ENCODE measurements at regions not wholly inside any gene's neighbourhood (a gene's known extent, or its start where the extent isn't known, plus 50 kb on each side); places are given as distances from the start of the nearest gene placed in this dataset.

- Mint-ChIP-seq H3K36me3 (ENCODE audit: low read depth) (peaks cover 5% of the 10 kb centered on the region), H3K27me3 (ENCODE audit: low read depth) (no peaks in the 10 kb centered on the region), H3K4me3 (ENCODE audit: unreplicated experiment) (no peak overlapping the region), H3K4me1 (ENCODE audit: low read depth) (no peaks in the 10 kb centered on the region), H3K9me3 (ENCODE audit: low read depth) (peaks cover 12% of the 10 kb centered on the region), H3K27ac (ENCODE audit: unreplicated experiment) (no peak overlapping the region)
- no peak for DNase-seq (ENCODE audit: low spot score)
- no peak for TF ChIP-seq CTCF (IDR thresholded peaks at IDR 0.05)
These were observed 195.1 kb upstream of the KLF6 start for GRCh38 chr10:3980144-3980543.

- Mint-ChIP-seq H3K36me3 (ENCODE audit: low read depth) (peaks cover 3% of the 10 kb centered on the region), H3K4me1 (ENCODE audit: low read depth) (no peaks in the 10 kb centered on the region), H3K27ac (ENCODE audit: unreplicated experiment) (no peak overlapping the region), H3K27me3 (ENCODE audit: low read depth) (no peaks in the 10 kb centered on the region), H3K9me3 (ENCODE audit: low read depth) (peaks cover 9% of the 10 kb centered on the region), H3K4me3 (ENCODE audit: unreplicated experiment) (no peak overlapping the region)
- no peak for DNase-seq (ENCODE audit: low spot score)
- no peak for TF ChIP-seq CTCF (IDR thresholded peaks at IDR 0.05)
These were observed 193.8 kb upstream of the KLF6 start for GRCh38 chr10:3978761-3979160.

- no peak overlapping the region for H3K27ac Mint-ChIP-seq (ENCODE audit: unreplicated experiment)
- H3K4me1 Mint-ChIP-seq (ENCODE audit: low read depth): no peaks in the 10 kb centered on the region
- no peaks in the 10 kb centered on the region for H3K27me3 Mint-ChIP-seq (ENCODE audit: low read depth)
- peaks cover 8% of the 10 kb centered on the region for H3K9me3 Mint-ChIP-seq (ENCODE audit: low read depth)
- no peak overlapping the region for H3K4me3 Mint-ChIP-seq (ENCODE audit: unreplicated experiment)
- H3K36me3 Mint-ChIP-seq (ENCODE audit: low read depth): peaks cover 3% of the 10 kb centered on the region
- no peak for DNase-seq (ENCODE audit: low spot score)
- no peak for TF ChIP-seq CTCF (IDR thresholded peaks at IDR 0.05)
These were observed 193.2 kb upstream of the KLF6 start for GRCh38 chr10:3978174-3978573.

- Mint-ChIP-seq H3K27me3 (ENCODE audit: low read depth) (no peaks in the 10 kb centered on the region), H3K4me1 (ENCODE audit: low read depth) (peaks cover 4% of the 10 kb centered on the region), H3K36me3 (ENCODE audit: low read depth) (peaks cover 2% of the 10 kb centered on the region), H3K4me3 (ENCODE audit: unreplicated experiment) (no peak overlapping the region), H3K27ac (ENCODE audit: unreplicated experiment) (no peak overlapping the region), H3K9me3 (ENCODE audit: low read depth) (peaks cover 4% of the 10 kb centered on the region)
- TF ChIP-seq CTCF (IDR thresholded peaks at IDR 0.05): no peak
- DNase-seq (ENCODE audit: low spot score): no peak
These were observed 192.8 kb upstream of the KLF6 start for GRCh38 chr10:3977761-3978160.

GRCh38 chr10:3976718-3977117, 191.7 kb upstream of the KLF6 start:
- no peak for DNase-seq (ENCODE audit: low spot score)
- Mint-ChIP-seq H3K4me3 (ENCODE audit: unreplicated experiment) (no peak overlapping the region), H3K27ac (ENCODE audit: unreplicated experiment) (no peak overlapping the region), H3K36me3 (ENCODE audit: low read depth) (no peaks in the 10 kb centered on the region), H3K4me1 (ENCODE audit: low read depth) (peaks cover 8% of the 10 kb centered on the region), H3K9me3 (ENCODE audit: low read depth) (no peaks in the 10 kb centered on the region), H3K27me3 (ENCODE audit: low read depth) (no peaks in the 10 kb centered on the region)
- TF ChIP-seq CTCF (IDR thresholded peaks at IDR 0.05): no peak

Measured in chondrocyte (in vitro differentiated cells).